ENCODE measurements at regions not wholly inside any gene's neighbourhood (a gene's known extent, or its start where the extent isn't known, plus 50 kb on each side); places are given as distances from the start of the nearest gene placed in this dataset.

- Histone ChIP-seq H3K79me2 (no peaks in the 10 kb centered on the region), H3K9me3 (ENCODE audit: low read depth) (no peaks in the 10 kb centered on the region), H3K4me3 (no peak overlapping the region), H3K4me1 (ENCODE audit: insufficient read depth) (no peaks in the 10 kb centered on the region), H3K27me3 (no peaks in the 10 kb centered on the region), H3K36me3 (replicated peaks; ENCODE audit: insufficient read depth, low read depth) (no peaks in the 10 kb centered on the region), H3K4me2 (no peak overlapping the region), H2AFZ (no peak overlapping the region), H3K9me2 (replicated peaks; ENCODE audit: insufficient read depth) (no peaks in the 10 kb centered on the region), H4K20me1 (ENCODE audit: insufficient read depth, poor library complexity, severe bottlenecking) (no peaks in the 10 kb centered on the region), H3K27ac (no peak overlapping the region)
- WGBS (ENCODE audit: low lambda C conversion rate, missing lambda C conversion rate), result 79% methylated on average over 5 of the region's 5 CpGs
- DNase-seq (ENCODE audit: low spot score), result no peak
- TF ChIP-seq CTCF (IDR thresholded peaks at IDR 0.05; ENCODE audit: poor library complexity), result no peak
- TF ChIP-seq EZH2 (IDR thresholded peaks at IDR 0.05; ENCODE audit: borderline replicate concordance), result no peak
- no peak for TF ChIP-seq EZH2phosphoT487 (IDR thresholded peaks at IDR 0.05; ENCODE audit: low read depth, severe bottlenecking, unreplicated experiment)
These were observed 1368.0 kb upstream of the LRRTM1 start for GRCh38 chr2:81672516-81672915.

DNA sequence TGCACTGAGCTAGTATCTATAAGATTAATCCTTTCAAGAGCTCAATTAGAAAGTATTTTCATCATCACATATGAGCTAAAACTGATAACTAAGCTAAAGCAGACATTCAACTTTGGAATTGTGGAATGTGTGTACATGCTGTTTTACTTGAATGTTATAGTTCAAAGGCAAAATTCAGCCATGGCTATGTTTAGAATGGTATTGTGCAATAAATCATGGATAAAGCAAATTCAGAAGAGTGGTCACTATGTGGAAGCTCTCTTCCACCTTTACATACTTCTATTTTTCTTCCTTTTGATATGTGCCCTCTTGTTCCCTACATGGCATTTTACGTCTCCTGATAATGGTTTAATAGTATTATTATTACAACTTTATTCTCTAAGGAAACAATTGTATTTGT is 1366.3 kb upstream of the LRRTM1 start:
- Histone ChIP-seq H2AFZ (no peak overlapping the region), H3K27ac (no peak overlapping the region), H3K9me2 (replicated peaks; ENCODE audit: insufficient read depth) (no peaks in the 10 kb centered on the region), H3K4me1 (ENCODE audit: insufficient read depth) (no peaks in the 10 kb centered on the region), H3K27me3 (no peaks in the 10 kb centered on the region), H3K9me3 (ENCODE audit: low read depth) (no peaks in the 10 kb centered on the region), H3K4me2 (no peak overlapping the region), H3K36me3 (replicated peaks; ENCODE audit: insufficient read depth, low read depth) (no peaks in the 10 kb centered on the region), H3K4me3 (no peak overlapping the region), H4K20me1 (ENCODE audit: insufficient read depth, poor library complexity, severe bottlenecking) (no peaks in the 10 kb centered on the region), H3K79me2 (no peaks in the 10 kb centered on the region)
- no peak for TF ChIP-seq EZH2phosphoT487 (IDR thresholded peaks at IDR 0.05; ENCODE audit: low read depth, severe bottlenecking, unreplicated experiment)
- no peak for TF ChIP-seq EZH2 (IDR thresholded peaks at IDR 0.05; ENCODE audit: borderline replicate concordance)
- TF ChIP-seq CTCF (IDR thresholded peaks at IDR 0.05; ENCODE audit: poor library complexity), result no peak
- no peak for DNase-seq (ENCODE audit: low spot score)
- 79% methylated on average over 1 of the region's 1 CpG for WGBS (ENCODE audit: low lambda C conversion rate, missing lambda C conversion rate)

GRCh38 chr2:81661081-81661480 is 1356.5 kb upstream of the LRRTM1 start:
- no peak overlapping the region for H3K4me3 ChIP-seq
- no peak overlapping the region for H3K4me2 ChIP-seq
- no peaks in the 10 kb centered on the region for H3K79me2 ChIP-seq
- no peaks in the 10 kb centered on the region for H4K20me1 ChIP-seq (ENCODE audit: insufficient read depth, poor library complexity, severe bottlenecking)
- no peaks in the 10 kb centered on the region for H3K36me3 ChIP-seq (replicated peaks; ENCODE audit: insufficient read depth, low read depth)
- TF ChIP-seq EZH2phosphoT487 (IDR thresholded peaks at IDR 0.05; ENCODE audit: low read depth, severe bottlenecking, unreplicated experiment) (no peak), CTCF (IDR thresholded peaks at IDR 0.05; ENCODE audit: poor library complexity) (no peak), EZH2 (IDR thresholded peaks at IDR 0.05; ENCODE audit: borderline replicate concordance) (no peak)
- no peaks in the 10 kb centered on the region for H3K4me1 ChIP-seq (ENCODE audit: insufficient read depth)
- no peak for DNase-seq (ENCODE audit: low spot score)
- no peak overlapping the region for H2AFZ ChIP-seq
- no peaks in the 10 kb centered on the region for H3K27me3 ChIP-seq
- H3K9me3 ChIP-seq (ENCODE audit: low read depth), result no peaks in the 10 kb centered on the region
- WGBS (ENCODE audit: low lambda C conversion rate, missing lambda C conversion rate), result 88% methylated on average over 3 of the region's 3 CpGs
- H3K9me2 ChIP-seq (replicated peaks; ENCODE audit: insufficient read depth), result no peaks in the 10 kb centered on the region
- no peak overlapping the region for H3K27ac ChIP-seq

DNA sequence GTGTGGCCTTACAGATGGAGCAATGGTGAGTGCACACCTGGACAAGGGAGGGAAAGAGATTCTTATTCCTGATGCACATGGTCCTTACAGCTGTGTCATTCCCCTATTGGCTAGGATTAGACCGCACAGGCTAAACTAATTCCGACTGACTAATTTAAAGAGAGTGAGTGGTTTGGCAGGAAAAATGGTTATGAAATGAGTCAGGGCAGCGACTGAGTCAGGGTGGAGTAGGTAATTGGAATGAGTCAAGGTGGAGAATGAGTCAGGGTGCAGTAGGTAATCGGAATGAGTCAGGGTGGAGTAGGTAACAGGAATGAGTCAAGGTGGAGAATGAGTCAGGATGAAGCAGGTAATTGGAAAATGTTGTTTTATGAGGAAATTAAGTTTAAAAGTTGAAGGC is 1353.7 kb upstream of the LRRTM1 start:
- no peaks in the 10 kb centered on the region for H3K9me2 ChIP-seq (replicated peaks; ENCODE audit: insufficient read depth)
- no peaks in the 10 kb centered on the region for H3K79me2 ChIP-seq
- no peaks in the 10 kb centered on the region for H3K4me1 ChIP-seq (ENCODE audit: insufficient read depth)
- H3K9me3 ChIP-seq (ENCODE audit: low read depth), result no peaks in the 10 kb centered on the region
- H3K4me3 ChIP-seq, result no peak overlapping the region
- no peak overlapping the region for H3K27ac ChIP-seq
- TF ChIP-seq EZH2phosphoT487 (IDR thresholded peaks at IDR 0.05; ENCODE audit: low read depth, severe bottlenecking, unreplicated experiment), result no peak
- TF ChIP-seq CTCF (IDR thresholded peaks at IDR 0.05; ENCODE audit: poor library complexity), result no peak
- TF ChIP-seq EZH2 (IDR thresholded peaks at IDR 0.05; ENCODE audit: borderline replicate concordance), result no peak
- no peak overlapping the region for H3K4me2 ChIP-seq
- H3K27me3 ChIP-seq, result no peaks in the 10 kb centered on the region
- H4K20me1 ChIP-seq (ENCODE audit: insufficient read depth, poor library complexity, severe bottlenecking), result no peaks in the 10 kb centered on the region
- DNase-seq (ENCODE audit: low spot score), result no peak
- H3K36me3 ChIP-seq (replicated peaks; ENCODE audit: insufficient read depth, low read depth), result no peaks in the 10 kb centered on the region
- WGBS (ENCODE audit: low lambda C conversion rate, missing lambda C conversion rate), result 84% methylated on average over 4 of the region's 4 CpGs
- H2AFZ ChIP-seq, result no peak overlapping the region
